ENCODE measurements at regions not wholly inside any gene's neighbourhood (a gene's known extent, or its start where the extent isn't known, plus 50 kb on each side); places are given as distances from the start of the nearest gene placed in this dataset.

GRCh38 chr14:104319491-104320241, 181.3 kb downstream of the KIF26A start:
- DNase-seq (ENCODE audit: low read depth): no peak

- peak; percentile 4 for DNase-seq (ENCODE audit: low read depth)
These were observed 182.3 kb downstream of the KIF26A start for GRCh38 chr14:104320611-104321086.

DNA sequence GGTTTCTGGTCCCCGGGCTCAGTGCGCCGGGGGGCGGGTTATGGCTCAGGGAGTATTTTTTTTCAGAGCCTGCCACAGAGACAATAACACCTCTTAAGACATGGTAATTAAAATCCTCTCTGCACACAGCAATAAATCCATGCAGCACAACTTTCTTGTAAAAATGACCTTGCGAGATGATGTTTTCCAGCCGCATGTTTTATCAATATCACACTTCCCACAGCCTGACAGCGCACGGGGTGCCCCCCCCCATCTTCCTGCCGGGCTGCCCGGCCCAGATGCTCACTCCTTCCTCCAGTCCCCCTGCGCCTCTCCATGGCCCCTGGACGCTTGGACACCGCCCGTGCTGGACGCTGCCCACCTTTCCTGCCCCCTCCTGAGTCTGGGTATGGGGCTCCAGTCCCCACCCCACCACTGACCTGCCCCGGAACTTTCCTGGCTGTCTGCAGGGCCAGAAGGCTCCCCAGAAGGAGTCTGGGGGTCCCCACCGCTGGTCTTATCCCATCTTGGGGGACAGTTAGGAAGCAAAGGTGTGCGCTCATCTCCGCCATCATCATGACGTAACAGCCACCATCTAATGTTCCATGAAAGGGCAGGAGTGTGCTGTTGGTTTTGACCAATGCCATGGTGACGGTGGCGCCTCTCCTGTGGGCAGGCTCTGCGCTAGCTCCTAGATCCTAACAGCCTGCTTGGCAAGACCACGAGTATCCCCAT, 182.9 kb downstream of the KIF26A start:
- DNase-seq (ENCODE audit: low read depth): no peak

DNA sequence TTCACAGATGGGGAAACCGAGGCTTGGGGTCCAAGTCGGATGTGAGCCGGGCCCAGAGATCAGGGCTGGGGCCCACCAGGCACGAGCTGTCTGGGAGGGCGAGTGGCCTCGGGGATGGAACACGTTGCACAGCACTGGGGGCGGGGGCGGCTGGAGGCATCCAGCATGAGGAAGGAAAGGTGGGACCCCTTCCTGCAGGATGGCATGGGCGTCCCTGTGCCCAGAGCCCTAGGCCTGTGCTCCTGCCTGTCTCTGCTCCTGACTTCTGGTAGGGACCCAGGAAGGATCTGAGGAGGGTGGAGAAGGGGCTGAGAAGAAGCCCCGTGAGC, 183.4 kb downstream of the KIF26A start:
- DNase-seq (ENCODE audit: low read depth): no peak

- no peak for DNase-seq (ENCODE audit: low read depth)
These were observed 184.4 kb downstream of the KIF26A start for GRCh38 chr14:104322531-104323366.

DNA sequence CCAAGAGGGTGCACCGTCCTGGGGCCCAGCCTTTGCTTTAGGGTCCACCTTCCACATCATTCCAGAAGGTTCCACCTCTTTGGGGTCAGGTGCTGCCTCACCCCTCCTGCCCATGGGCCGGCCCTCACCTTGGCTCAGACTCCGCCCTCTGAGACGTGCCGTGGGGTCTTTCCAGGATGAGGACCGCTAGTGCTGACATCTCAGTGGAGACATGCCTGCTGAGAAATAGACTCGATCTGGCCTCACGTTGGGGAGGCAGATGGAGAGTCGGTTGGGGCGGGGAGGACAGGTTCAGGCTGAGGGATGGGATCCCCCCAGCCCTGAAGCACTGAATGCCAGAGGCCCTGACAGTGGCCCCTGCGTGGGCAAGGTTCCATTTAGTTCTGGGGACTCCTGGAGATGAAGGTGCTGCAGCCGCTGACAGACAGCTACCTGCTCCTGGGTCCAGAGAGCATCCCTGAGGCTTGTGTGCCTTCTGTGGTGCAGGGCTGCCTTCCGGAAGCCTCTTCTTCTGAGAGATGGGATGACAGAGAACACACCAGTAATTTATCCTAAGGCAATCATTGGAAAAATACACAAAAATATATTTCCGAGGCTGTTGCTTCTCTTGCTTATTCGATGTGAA, 185.3 kb downstream of the KIF26A start:
- no peak for DNase-seq (ENCODE audit: low read depth)

DNA sequence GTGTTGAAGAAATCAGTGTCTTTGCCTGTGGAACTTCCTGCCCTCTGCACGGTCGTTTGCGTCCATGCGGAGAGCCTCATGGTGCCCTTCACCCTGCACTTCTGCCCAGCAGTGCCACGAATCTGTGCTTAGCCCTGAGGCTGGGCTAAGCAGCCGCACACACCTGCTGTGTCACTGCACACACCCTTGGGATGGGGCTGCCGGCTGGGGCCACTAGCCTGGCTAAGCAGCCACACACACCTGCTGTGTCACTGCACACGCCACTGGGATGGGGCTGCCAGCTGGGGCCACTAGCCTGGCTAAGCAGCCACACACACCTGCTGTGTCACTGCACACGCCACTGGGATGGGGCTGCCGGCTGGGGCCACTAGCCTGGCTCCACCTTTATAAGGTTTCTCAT, 188.5 kb downstream of the KIF26A start:
- DNase-seq (ENCODE audit: low read depth): no peak

GRCh38 chr14:104328607-104329006, 190.2 kb downstream of the KIF26A start:
- no peak for DNase-seq (ENCODE audit: low read depth)

DNA sequence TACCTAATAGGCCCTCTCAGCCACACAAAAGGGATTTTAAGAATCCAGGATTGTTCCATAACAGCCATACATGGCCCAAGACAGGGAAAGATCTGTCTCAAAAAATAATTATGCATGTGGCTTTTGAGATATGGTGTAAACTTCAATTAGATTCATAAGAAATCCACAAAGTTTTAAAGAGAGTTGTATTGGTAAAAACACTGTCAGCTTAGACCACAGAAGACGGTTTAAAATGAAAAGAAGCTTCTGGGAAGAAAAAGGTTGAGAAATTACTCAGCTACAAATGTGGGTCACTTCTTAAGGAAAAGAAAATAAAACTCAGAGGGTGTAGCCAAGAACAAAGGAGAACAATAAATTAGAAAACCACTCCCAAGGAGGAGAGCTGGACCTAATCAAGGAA, 191.4 kb downstream of the KIF26A start:
- DNase-seq (ENCODE audit: low read depth): no peak

GRCh38 chr14:104331871-104332605, 193.7 kb downstream of the KIF26A start:
- no peak for DNase-seq (ENCODE audit: low read depth)

DNA sequence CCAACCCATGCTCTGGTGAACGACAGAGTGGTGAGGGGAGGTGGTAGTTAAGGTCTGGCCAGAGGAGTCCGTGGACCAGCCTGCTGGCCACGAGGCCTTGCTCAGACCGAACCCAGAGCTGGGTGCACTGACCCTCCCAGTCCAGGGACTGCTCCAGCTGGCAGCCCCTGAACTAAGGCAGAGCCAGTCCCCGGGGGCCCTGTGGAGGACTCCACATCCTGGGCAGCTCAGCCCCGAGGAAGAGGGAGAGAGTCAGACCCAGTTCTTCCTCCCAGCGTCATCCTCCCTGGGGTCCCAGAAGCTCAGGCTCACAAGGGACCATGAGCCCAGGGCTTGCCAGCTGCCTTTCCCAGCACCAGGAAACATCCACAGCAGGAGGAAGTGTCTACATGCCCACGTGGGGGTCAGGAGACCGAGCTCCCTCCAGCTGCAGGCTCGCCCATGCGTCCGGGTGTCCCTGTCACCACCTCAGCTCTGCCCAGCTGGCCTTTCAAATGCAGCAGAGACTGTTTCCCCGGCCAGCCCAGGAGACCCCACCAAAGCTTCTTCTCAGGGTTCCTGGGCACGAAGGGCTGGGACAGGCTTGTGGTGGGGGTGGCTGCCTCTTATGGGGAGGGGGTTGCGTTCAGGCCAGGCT, 194.4 kb downstream of the KIF26A start:
- DNase-seq (ENCODE audit: low read depth): no peak

DNA sequence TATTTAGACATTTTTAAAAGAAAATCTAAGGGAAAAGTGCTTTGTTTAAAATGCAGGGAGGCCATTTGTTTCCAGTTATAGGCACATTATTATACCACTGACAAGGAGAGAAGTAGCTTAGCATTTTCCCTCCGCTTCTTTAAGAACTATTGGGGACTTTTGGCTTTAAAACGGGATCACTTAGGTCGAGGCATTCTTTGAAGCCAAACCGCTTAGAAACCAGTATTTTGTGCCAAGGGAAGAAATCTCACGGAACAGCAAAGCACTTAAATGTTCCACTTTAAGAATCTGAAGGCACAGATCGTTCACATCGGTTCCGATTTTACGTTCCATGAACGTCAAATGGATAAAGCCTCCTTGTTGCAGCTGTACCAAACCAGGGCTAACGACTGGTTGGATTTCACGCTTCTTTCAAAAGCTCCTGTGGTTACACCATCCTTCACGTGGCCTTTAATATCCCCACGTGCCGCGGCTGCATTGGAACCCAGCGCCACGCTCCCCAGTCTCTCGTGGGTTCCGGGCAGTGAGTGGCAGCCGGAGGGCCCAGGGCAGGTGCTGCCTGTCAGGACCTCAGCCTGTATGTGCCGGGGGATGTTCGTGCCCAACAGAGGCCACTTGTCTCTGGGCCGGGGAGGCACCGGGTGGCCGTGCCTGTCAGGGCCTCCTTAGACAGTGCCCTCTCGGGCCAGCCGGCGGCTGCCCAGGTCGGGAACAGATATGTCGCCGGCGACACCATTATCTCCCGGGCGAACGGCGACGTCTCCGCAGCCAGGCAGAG, 195.4 kb downstream of the KIF26A start:
- DNase-seq (ENCODE audit: low read depth): no peak

- DNase-seq (ENCODE audit: low read depth): no peak
These were observed 196.2 kb downstream of the KIF26A start for GRCh38 chr14:104334424-104335161.

DNA sequence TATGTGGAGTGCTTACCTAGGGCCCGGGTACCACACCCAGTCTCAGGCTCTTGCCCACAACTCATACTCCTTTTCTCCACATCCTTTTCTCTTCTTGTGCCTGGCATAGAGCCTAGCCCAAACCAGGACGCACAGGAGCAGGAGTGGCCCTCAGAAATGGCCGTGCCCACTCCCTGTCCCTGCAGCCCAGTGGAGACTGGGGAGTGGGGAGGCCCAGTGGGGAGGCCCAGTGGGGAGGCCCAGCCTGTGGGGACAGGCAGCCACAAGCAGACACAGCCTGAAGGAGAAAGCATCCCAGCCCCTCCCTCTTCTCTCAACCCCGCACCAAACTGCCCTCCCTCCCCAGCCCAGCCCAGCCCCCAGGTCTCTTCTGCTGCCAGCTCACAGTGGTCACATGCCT, 196.8 kb downstream of the KIF26A start:
- no peak for DNase-seq (ENCODE audit: low read depth)

GRCh38 chr14:104335611-104336010, 197.2 kb downstream of the KIF26A start:
- no peak for DNase-seq (ENCODE audit: low read depth)

- no peak for DNase-seq (ENCODE audit: low read depth)
These were observed 199.0 kb downstream of the KIF26A start for GRCh38 chr14:104337351-104337750.

DNA sequence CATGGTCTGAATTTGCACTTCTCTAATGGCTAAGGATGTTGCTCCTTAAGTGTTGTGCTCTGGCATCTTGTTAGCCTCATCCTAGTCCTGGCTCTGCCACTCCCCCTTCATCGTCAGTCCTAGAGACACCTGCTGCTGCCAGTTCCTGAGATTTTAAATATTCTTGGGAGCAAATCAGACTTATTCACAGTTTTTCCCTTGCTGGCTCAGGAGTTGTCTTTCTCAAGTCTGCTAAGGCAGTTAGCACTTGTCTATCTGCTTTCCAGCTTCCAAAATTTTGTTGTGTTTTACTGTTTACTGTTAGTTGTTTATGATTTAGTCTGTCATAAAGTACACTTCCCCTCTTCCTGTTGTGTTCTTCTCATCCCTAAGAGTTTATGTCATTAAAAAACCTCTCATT, 201.0 kb downstream of the KIF26A start:
- DNase-seq (ENCODE audit: low read depth): no peak

DNA sequence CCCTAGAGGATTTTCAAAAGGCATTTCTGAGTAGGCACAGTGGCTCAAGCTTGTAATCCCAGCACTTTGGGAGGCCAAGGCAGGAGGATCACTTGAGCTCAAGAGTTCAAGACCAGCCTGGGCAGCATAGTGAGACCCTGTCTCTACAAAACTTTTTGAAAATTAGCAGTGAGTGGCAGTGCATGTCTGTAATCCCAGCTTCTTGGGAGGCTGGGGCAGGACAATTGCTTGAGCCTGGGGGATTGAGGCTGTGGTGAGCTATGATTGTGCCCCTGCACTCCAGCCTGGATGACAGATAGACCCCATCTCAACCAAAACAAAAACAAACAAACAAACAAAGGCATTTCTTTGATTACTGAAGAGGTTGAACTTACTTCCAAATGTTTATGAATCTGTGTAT, 201.4 kb downstream of the KIF26A start:
- no peak for DNase-seq (ENCODE audit: low read depth)

All from stimulated activated CD4-positive, alpha-beta T cell treated with anti-CD3 and anti-CD28 coated beads, Interleukin-2, amount 100 ng/mL, for 4 hours (primary cell).